HEK293 (cell line): ENCODE measurements at regions not wholly inside any gene's neighbourhood (a gene's known extent, or its start where the extent isn't known, plus 50 kb on each side); places are given as distances from the start of the nearest gene placed in this dataset.

ENCODE experiments used
- PATZ1 ChIP-seq: fragments of 450-650 bp; formaldehyde crosslinking; IDR thresholded peaks from 2 replicates; pipeline ENCODE4 v1.5.1; 2016; ENCODE audit warnings: missing biosample characterization, missing genetic modification characterization
- REST ChIP-seq: fragments of 450-650 bp; formaldehyde crosslinking; IDR thresholded peaks from 2 replicates; pipeline ENCODE4 v1.5.1; 2016; ENCODE audit warnings: missing biosample characterization, missing genetic modification characterization
- TSHZ1 ChIP-seq: fragments of 450-650 bp; formaldehyde crosslinking; IDR thresholded peaks from 2 replicates; pipeline ENCODE4 v1.5.1; 2016; ENCODE audit warnings: missing biosample characterization, missing genetic modification characterization, borderline replicate concordance
- ZBTB11 ChIP-seq: fragments of 450-650 bp; formaldehyde crosslinking; conservative IDR thresholded peaks from 2 replicates; pipeline ENCODE4 v1.5.1; 2016; ENCODE audit warnings: low read depth, missing biosample characterization, missing genetic modification characterization
- ZNF580 ChIP-seq: fragments of 450-650 bp; formaldehyde crosslinking; IDR thresholded peaks from 2 replicates; pipeline ENCODE4 v1.5.1; 2016; ENCODE audit warnings: missing biosample characterization, missing genetic modification characterization

- TF ChIP-seq REST (tag by site-specific recombination), result no peak
- no peak for TF ChIP-seq TSHZ1 (tag by site-specific recombination)
- TF ChIP-seq PATZ1 (tag by site-specific recombination), result no peak
- TF ChIP-seq ZBTB11 (tag by site-specific recombination), result no peak
- TF ChIP-seq ZNF580, result no peak
Measured at GRCh38 chr6:102832021-102832420, 1438.5 kb downstream of the GRIK2 start.
